CD4-positive, alpha-beta T cell treated with Interleukin-6 at 100 ng/mL for 8 hours (primary cell): ENCODE measurements at regions not wholly inside any gene's neighbourhood (a gene's known extent, or its start where the extent isn't known, plus 50 kb on each side); places are given as distances from the start of the nearest gene placed in this dataset.
"Not testable (repeated sequence)": the region's sequence is repeated elsewhere in the genome, so short reads cannot be mapped to it uniquely, and the experiment has no call there.

Source experiments
- DNase-seq: peaks from one replicate; pipeline ENCODE4 v3.0.0-alpha.2; 2020; ENCODE audit warnings: mixed read lengths, low spot score

GRCh38 chr2:146467425-146467824 is 1377.4 kb upstream of the ACVR2A start:
- no peak for DNase-seq

- DNase-seq, result no peak
These were observed 1379.4 kb upstream of the ACVR2A start for GRCh38 chr2:146465460-146465859.

- no peak for DNase-seq
These were observed 1383.8 kb upstream of the ACVR2A start for GRCh38 chr2:146461068-146461467.

- DNase-seq, result no peak
These were observed 1386.2 kb upstream of the ACVR2A start for GRCh38 chr2:146458585-146458984.

GRCh38 chr2:146457221-146457620 is 1387.6 kb upstream of the ACVR2A start:
- DNase-seq, result no peak

GRCh38 chr2:146455325-146455724 is 1389.5 kb upstream of the ACVR2A start:
- DNase-seq, result no peak

- no peak for DNase-seq
These were observed 1392.9 kb upstream of the ACVR2A start for GRCh38 chr2:146451972-146452371.

- DNase-seq, result no peak
These were observed 1394.7 kb upstream of the ACVR2A start for GRCh38 chr2:146450131-146450530.

GRCh38 chr2:146444987-146445386 is 1399.8 kb upstream of the ACVR2A start:
- DNase-seq, result no peak

GRCh38 chr2:146444085-146444484 is 1400.7 kb upstream of the ACVR2A start:
- DNase-seq, result no peak

GRCh38 chr2:146438246-146438645 is 1406.6 kb upstream of the ACVR2A start:
- DNase-seq, result no peak

GRCh38 chr2:146437712-146438111 is 1407.1 kb upstream of the ACVR2A start:
- DNase-seq, result no peak

GRCh38 chr2:146433116-146433875 is 1411.5 kb upstream of the ACVR2A start:
- no peak for DNase-seq

- DNase-seq, result no peak
These were observed 1415.5 kb upstream of the ACVR2A start for GRCh38 chr2:146429366-146429765.

- no peak for DNase-seq
These were observed 1426.9 kb upstream of the ACVR2A start for GRCh38 chr2:146417942-146418341.

- no peak for DNase-seq
These were observed 1429.5 kb upstream of the ACVR2A start for GRCh38 chr2:146415291-146415690.

GRCh38 chr2:146414456-146414855 is 1430.4 kb upstream of the ACVR2A start:
- no peak for DNase-seq

- DNase-seq, result no peak
These were observed 1431.7 kb upstream of the ACVR2A start for GRCh38 chr2:146413086-146413610.

- no peak for DNase-seq
These were observed 1432.2 kb upstream of the ACVR2A start for GRCh38 chr2:146412625-146413024.

GRCh38 chr2:146405402-146406309 is 1439.2 kb upstream of the ACVR2A start:
- not testable (repeated sequence) for DNase-seq

- DNase-seq, result not testable (repeated sequence)
These were observed 1441.2 kb upstream of the ACVR2A start for GRCh38 chr2:146403546-146404160.

- no peak for DNase-seq
These were observed 1452.2 kb upstream of the ACVR2A start for GRCh38 chr2:146392631-146393030.
